ENCODE measurements at regions not wholly inside any gene's neighbourhood (a gene's known extent, or its start where the extent isn't known, plus 50 kb on each side); places are given as distances from the start of the nearest gene placed in this dataset.

GRCh38 chr20:48007351-48007750 lies 222.1 kb upstream of the SULF2 start:
- ATAC-seq, result no peak
- intact Hi-C loops (cut with DNase I), result no loop called here
- 35 to 46% (median 39%) methylated on average over 5 of the region's 5 CpGs for WGBS, 3 donors

GRCh38 chr20:48006036-48006833 lies 221.0 kb upstream of the SULF2 start:
- no peak overlapping the region for H3K27ac ChIP-seq
- DNase-seq, result no peak
- intact Hi-C loops (cut with DNase I), result no loop called here
- no peak for ATAC-seq
- 64 to 75% (median 67%) methylated on average over 14 of the region's 14 CpGs for WGBS, 3 donors
- H3K9me3 ChIP-seq, result no peaks in the 10 kb centered on the region
- no peak overlapping the region for H3K4me3 ChIP-seq
- H3K27me3 ChIP-seq (ENCODE audit: insufficient read depth in 3 of 3, low read length in 2 of 3), result peaks cover 0 to 3% (median 0%) of the 10 kb centered on the region in 3 donors
- H3K36me3 ChIP-seq (ENCODE audit: insufficient read depth in 1 of 2, low read depth in 1 of 2), result no peaks in the 10 kb centered on the region
- TF ChIP-seq CTCF (IDR thresholded peaks at IDR 0.05), result no peak
- H3K4me1 ChIP-seq, result no peaks in the 10 kb centered on the region

More at GRCh38 chr20:48007351-48007750, 222.1 kb upstream of the SULF2 start:
- DNase-seq, result no peak
- no peak overlapping the region for H3K4me3 ChIP-seq
- peaks cover 0 to 3% (median 0%) of the 10 kb centered on the region in 3 donors for H3K27me3 ChIP-seq (ENCODE audit: insufficient read depth in 3 of 3, low read length in 2 of 3)
- no peaks in the 10 kb centered on the region for H3K4me1 ChIP-seq
- peaks cover 4% of the 10 kb centered on the region for H3K9me3 ChIP-seq
- no peak for TF ChIP-seq CTCF (IDR thresholded peaks at IDR 0.05)
- no peak overlapping the region for H3K27ac ChIP-seq
- no peaks in the 10 kb centered on the region for H3K36me3 ChIP-seq (ENCODE audit: insufficient read depth in 1 of 2, low read depth in 1 of 2)

GRCh38 chr20:48003021-48003420 lies 217.7 kb upstream of the SULF2 start:
- Histone ChIP-seq H3K27ac (no peak overlapping the region), H3K27me3 (ENCODE audit: insufficient read depth in 3 of 3, low read length in 2 of 3) (peaks cover 0 to 3% (median 0%) of the 10 kb centered on the region in 3 donors), H3K4me3 (no peak overlapping the region), H3K9me3 (no peaks in the 10 kb centered on the region), H3K4me1 (no peaks in the 10 kb centered on the region), H3K36me3 (ENCODE audit: insufficient read depth in 1 of 2, low read depth in 1 of 2) (no peaks in the 10 kb centered on the region)
- 72 to 87% (median 80%) methylated on average over 2 of the region's 2 CpGs for WGBS, 3 donors
- intact Hi-C loops (cut with DNase I), result no loop called here
- TF ChIP-seq CTCF (IDR thresholded peaks at IDR 0.05), result no peak
- DNase-seq, result no peak
- ATAC-seq, result no peak

GRCh38 chr20:48002517-48002970 lies 217.3 kb upstream of the SULF2 start:
- Histone ChIP-seq H3K9me3 (no peaks in the 10 kb centered on the region), H3K4me1 (no peaks in the 10 kb centered on the region), H3K27ac (no peak overlapping the region), H3K27me3 (ENCODE audit: insufficient read depth in 3 of 3, low read length in 2 of 3) (peaks cover 0 to 3% (median 2%) of the 10 kb centered on the region in 3 donors), H3K36me3 (ENCODE audit: insufficient read depth in 1 of 2, low read depth in 1 of 2) (no peaks in the 10 kb centered on the region), H3K4me3 (no peak overlapping the region)
- DNase-seq (no peak), ATAC-seq (no peak)
- intact Hi-C loops (cut with DNase I), result no loop called here
- TF ChIP-seq CTCF (IDR thresholded peaks at IDR 0.05), result no peak
- 60 to 69% (median 65%) methylated on average over 2 of the region's 2 CpGs for WGBS, 3 donors
